IMR-90 (cell line): ENCODE measurements at regions not wholly inside any gene's neighbourhood (a gene's known extent, or its start where the extent isn't known, plus 50 kb on each side); places are given as distances from the start of the nearest gene placed in this dataset.

Experiments
- ATAC-seq: fragments of 200-7000 bp; cut with Tn5 transposase; 2 replicates; pipeline ENCODE4 v1.9.1; 2020; ENCODE audit warnings: low read depth, mild to moderate bottlenecking, moderate library complexity
- BruUV-seq: library from RNA; stranded (reverse); fragments of 400-500 nt; replicated peaks from 2 replicates; lab custom pipeline; 2021; lab: Mats Ljungman, UMichigan
- CTCF ChIA-PET: fragments of 300-600 bp; formaldehyde crosslinking; extraction: SDS; loops from one replicate; lab custom pipeline; 2021; ENCODE audit warnings: antibody characterized with exemption; lab: Yijun Ruan, JAX
- POLR2A ChIA-PET: fragments of 300-600 bp; sonication (Branson Sonifier 250); formaldehyde crosslinking; loops from one replicate; lab custom pipeline; 2022; ENCODE audit warnings: antibody characterized with exemption; ENCODE audit not compliant: unreplicated experiment; lab: Charles Lee
- DNase-seq: peaks from one replicate; pipeline ENCODE4 v3.0.0; 2013
- H2AFZ ChIP-seq: replicated peaks from 2 replicates; pipeline ENCODE3; 2013; ENCODE audit warnings: low read length, mild to moderate bottlenecking; ENCODE audit not compliant: poor library complexity
- H2AK5ac ChIP-seq: 2 replicates; pipeline ENCODE4 v1.6.1; 2013; ENCODE audit warnings: low read depth, low read length, inconsistent platforms
- H2AK9ac ChIP-seq: replicated peaks from 2 replicates; pipeline ENCODE3; 2013; ENCODE audit warnings: mild to moderate bottlenecking, low read depth, low read length, moderate library complexity; ENCODE audit not compliant: poor library complexity
- H2BK120ac ChIP-seq: 2 replicates; pipeline ENCODE4 v1.6.1; 2013; ENCODE audit warnings: low read depth, low read length, inconsistent platforms
- H2BK15ac ChIP-seq: 3 replicates; pipeline ENCODE4 v1.6.1; 2013; ENCODE audit warnings: low read depth, low read length, inconsistent platforms
- H2BK20ac ChIP-seq: 2 replicates; pipeline ENCODE4 v1.6.1; 2013; ENCODE audit warnings: low read depth, mild to moderate bottlenecking, inconsistent platforms, low read length, moderate library complexity
- H2BK5ac ChIP-seq: 2 replicates; pipeline ENCODE4 v1.6.1; 2013; ENCODE audit warnings: mild to moderate bottlenecking, low read depth, low read length, inconsistent platforms; ENCODE audit not compliant: poor library complexity, severe bottlenecking
- H3K14ac ChIP-seq: replicated peaks from 2 replicates; pipeline ENCODE4 v1.6.1; 2013; ENCODE audit warnings: low read depth, low read length, inconsistent platforms
- H3K18ac ChIP-seq: 2 replicates; pipeline ENCODE4 v1.6.1; 2013; ENCODE audit warnings: low read depth, low read length, control low read depth
- H3K23ac ChIP-seq: 2 replicates; pipeline ENCODE4 v1.6.1; 2013; ENCODE audit warnings: low read depth, low read length, inconsistent platforms
- H3K27ac ChIP-seq: 2 replicates; pipeline ENCODE4 v1.5.1; 2013; ENCODE audit warnings: mild to moderate bottlenecking, control low read depth, low read length; ENCODE audit not compliant: insufficient read depth
- H3K27me3 ChIP-seq: 2 replicates; pipeline ENCODE4 v1.6.1; 2013; ENCODE audit warnings: low read length; ENCODE audit not compliant: control insufficient read depth, insufficient read depth
- H3K36me3 ChIP-seq: 2 replicates; pipeline ENCODE4 v1.6.1; 2013; ENCODE audit warnings: low read length, mixed read lengths; ENCODE audit not compliant: control insufficient read depth, insufficient read depth
- H3K4ac ChIP-seq: 2 replicates; pipeline ENCODE4 v1.6.1; 2013; ENCODE audit warnings: low read depth, low read length, inconsistent platforms
- H3K4me1 ChIP-seq: 2 replicates; pipeline ENCODE4 v1.6.1; 2013; ENCODE audit warnings: low read length, mixed read lengths; ENCODE audit not compliant: control insufficient read depth, insufficient read depth
- H3K4me2 ChIP-seq: 2 replicates; pipeline ENCODE4 v1.6.1; 2013; ENCODE audit warnings: low read depth, mild to moderate bottlenecking, control low read depth, low read length, moderate library complexity
- H3K4me3 ChIP-seq: 2 replicates; pipeline ENCODE4 v1.5.1; 2013; ENCODE audit warnings: low read depth, mild to moderate bottlenecking, control low read depth, low read length, moderate library complexity; ENCODE audit not compliant: insufficient read depth
- H3K56ac ChIP-seq: 2 replicates; pipeline ENCODE4 v1.6.1; 2013; ENCODE audit warnings: low read length, inconsistent platforms; ENCODE audit not compliant: insufficient read depth; ENCODE audit errors: extremely low read depth
- H3K79me1 ChIP-seq, 2 experiments: 2 replicates each; pipeline ENCODE4 v1.6.1; 2013; ENCODE audit warnings: low read length in 2 of 2, inconsistent platforms in 1 of 2, low read depth in 1 of 2
- H3K9ac ChIP-seq: 2 replicates; pipeline ENCODE4 v1.6.1; 2013; ENCODE audit warnings: low read depth, low read length, control low read depth
- H3K9me1 ChIP-seq: 2 replicates; pipeline ENCODE4 v1.6.1; 2013; ENCODE audit warnings: low read length, inconsistent platforms; ENCODE audit not compliant: insufficient read depth
- H3K9me3 ChIP-seq: 2 replicates; pipeline ENCODE4 v1.6.1; 2013; ENCODE audit warnings: low read length; ENCODE audit not compliant: control insufficient read depth, insufficient read depth
- H4K20me1 ChIP-seq: 2 replicates; pipeline ENCODE4 v1.6.1; 2013; ENCODE audit warnings: low read length, inconsistent platforms; ENCODE audit not compliant: insufficient read depth
- H4K5ac ChIP-seq: 2 replicates; pipeline ENCODE4 v1.6.1; 2013; ENCODE audit warnings: mild to moderate bottlenecking, low read depth, low read length, control low read depth
- H4K8ac ChIP-seq, 2 experiments: 2 replicates each; pipeline ENCODE4 v1.6.1; 2013; ENCODE audit warnings: low read depth in 2 of 2, low read length in 2 of 2, control low read depth in 1 of 2, inconsistent platforms in 1 of 2
- H4K91ac ChIP-seq: 2 replicates; pipeline ENCODE4 v1.6.1; 2013; ENCODE audit warnings: low read depth, low read length, inconsistent platforms; ENCODE audit not compliant: insufficient read depth
- FOS ChIP-seq: fragments of 150-350 bp; IDR thresholded peaks from 2 replicates; pipeline ENCODE4 v1.6.1; 2016; ENCODE audit warnings: low read depth, low read length
- MAFK ChIP-seq: IDR thresholded peaks from 2 replicates; pipeline ENCODE4 v1.6.1; 2012; ENCODE audit warnings: low read depth, low read length, improper control_type of control experiment
- NFE2L2 ChIP-seq: fragments of 150-350 bp; IDR thresholded peaks from 2 replicates; pipeline ENCODE4 v1.6.1; 2016; ENCODE audit warnings: low read depth, mild to moderate bottlenecking, low read length
- RAD21 ChIP-seq: IDR thresholded peaks from 2 replicates; pipeline ENCODE4 v1.6.1; 2012; ENCODE audit warnings: low read length, improper control_type of control experiment
- RFX5 ChIP-seq: IDR thresholded peaks from 2 replicates; pipeline ENCODE4 v1.8.0; 2012; ENCODE audit warnings: low read depth, mild to moderate bottlenecking, low read length, moderate library complexity
- dilution Hi-C: fragments of 300-500 bp; cut with HindIII; formaldehyde crosslinking; loops from one replicate; pipeline ENCODE4 v1.14.3; 2018; ENCODE audit warnings: low sequenced_read_pairs; ENCODE audit not compliant: unreplicated experiment
- in situ Hi-C: fragments of 300-500 bp; cut with MboI; formaldehyde crosslinking; loops from 3 replicates; pipeline ENCODE4 v1.14.3; 2019; ENCODE audit warnings: low sequenced_read_pairs, inconsistent platforms, mixed read lengths
- intact Hi-C: fragments of 100-400 bp; cut with micrococcal nuclease; formaldehyde crosslinking; loops from 2 replicates; pipeline ENCODE4 v1.10.0; 2022

DNA sequence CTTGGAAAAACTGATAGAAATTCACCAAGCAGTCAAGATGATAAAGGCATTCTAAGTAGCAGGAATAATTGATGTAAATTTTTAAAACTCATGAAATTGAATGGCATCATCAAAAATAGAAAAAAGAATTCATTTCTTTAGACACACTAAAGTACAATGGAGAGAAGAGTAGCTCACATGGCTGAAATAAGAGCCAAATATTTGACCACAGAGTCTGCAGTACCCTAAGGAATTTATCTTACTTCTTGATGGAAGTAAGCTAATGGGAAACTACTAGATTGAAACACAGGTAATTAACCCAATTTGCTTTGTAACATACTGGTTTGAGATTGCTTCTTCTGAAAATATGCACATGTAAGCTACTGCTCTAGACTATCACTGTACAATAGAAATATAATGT lies 70.8 kb upstream of the GPM6A start:
- H4K91ac ChIP-seq, result no peak overlapping the region
- H2AK9ac ChIP-seq, result no peak overlapping the region
- no peak overlapping the region for H3K27ac ChIP-seq
- CTCF ChIA-PET, result no interaction called here
- no peak overlapping the region for H2BK120ac ChIP-seq
- H3K4me1 ChIP-seq, result no peaks in the 10 kb centered on the region
- no peak overlapping the region for H4K5ac ChIP-seq
- no peak overlapping the region for H3K4me2 ChIP-seq
- H3K79me1 ChIP-seq, result no peaks in the 10 kb centered on the region
- no peak overlapping the region for H2AFZ ChIP-seq
- no peak overlapping the region for H3K18ac ChIP-seq
- H3K14ac ChIP-seq, result no peak overlapping the region
- H3K9ac ChIP-seq, result no peak overlapping the region
- H3K9me1 ChIP-seq, result no peaks in the 10 kb centered on the region
- DNase-seq, result no peak
- in situ Hi-C loops (no loop called here), dilution Hi-C loops (no loop called here), intact Hi-C loops (no loop called here)
- BruUV-seq, result no TSS peak
- no peak for TF ChIP-seq RFX5
- no peak for TF ChIP-seq NFE2L2
- TF ChIP-seq FOS, result no peak
- no peak for TF ChIP-seq MAFK
- TF ChIP-seq RAD21, result no peak
- no peak overlapping the region for H3K23ac ChIP-seq
- H3K4me3 ChIP-seq, result no peak overlapping the region
- H2BK15ac ChIP-seq, result no peak overlapping the region
- no peak overlapping the region for H4K8ac ChIP-seq
- no peak overlapping the region for H3K56ac ChIP-seq
- POLR2A ChIA-PET, result no interaction called here
- no peak for ATAC-seq
- no peaks in the 10 kb centered on the region for H3K27me3 ChIP-seq
- no peak overlapping the region for H2AK5ac ChIP-seq
- no peaks in the 10 kb centered on the region for H3K36me3 ChIP-seq
- H2BK5ac ChIP-seq, result no peak overlapping the region
- H3K9me3 ChIP-seq, result no peaks in the 10 kb centered on the region
- H2BK20ac ChIP-seq, result no peak overlapping the region
- no peak overlapping the region for H3K4ac ChIP-seq
- H4K20me1 ChIP-seq, result no peaks in the 10 kb centered on the region
